ENCODE measurements at regions not wholly inside any gene's neighbourhood (a gene's known extent, or its start where the extent isn't known, plus 50 kb on each side); places are given as distances from the start of the nearest gene placed in this dataset.
A peak's percentile ranks its signal among the peaks of the same experiment; 100 is the strongest.

- TF ChIP-seq, protein P1, sequence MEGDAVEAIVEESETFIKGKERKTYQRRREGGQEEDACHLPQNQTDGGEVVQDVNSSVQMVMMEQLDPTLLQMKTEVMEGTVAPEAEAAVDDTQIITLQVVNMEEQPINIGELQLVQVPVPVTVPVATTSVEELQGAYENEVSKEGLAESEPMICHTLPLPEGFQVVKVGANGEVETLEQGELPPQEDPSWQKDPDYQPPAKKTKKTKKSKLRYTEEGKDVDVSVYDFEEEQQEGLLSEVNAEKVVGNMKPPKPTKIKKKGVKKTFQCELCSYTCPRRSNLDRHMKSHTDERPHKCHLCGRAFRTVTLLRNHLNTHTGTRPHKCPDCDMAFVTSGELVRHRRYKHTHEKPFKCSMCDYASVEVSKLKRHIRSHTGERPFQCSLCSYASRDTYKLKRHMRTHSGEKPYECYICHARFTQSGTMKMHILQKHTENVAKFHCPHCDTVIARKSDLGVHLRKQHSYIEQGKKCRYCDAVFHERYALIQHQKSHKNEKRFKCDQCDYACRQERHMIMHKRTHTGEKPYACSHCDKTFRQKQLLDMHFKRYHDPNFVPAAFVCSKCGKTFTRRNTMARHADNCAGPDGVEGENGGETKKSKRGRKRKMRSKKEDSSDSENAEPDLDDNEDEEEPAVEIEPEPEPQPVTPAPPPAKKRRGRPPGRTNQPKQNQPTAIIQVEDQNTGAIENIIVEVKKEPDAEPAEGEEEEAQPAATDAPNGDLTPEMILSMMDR (IDR thresholded peaks at IDR 0.05; ENCODE audit: extremely low read depth, low read depth, low read length) = no peak
- no peak overlapping the region for H2AFZ ChIP-seq (ENCODE audit: low read length)
- H3K79me2 ChIP-seq (ENCODE audit: insufficient read depth, low read length) = no peaks in the 10 kb centered on the region
- no peak overlapping the region for H3K27ac ChIP-seq (ENCODE audit: low read depth, low read length)
- no peaks in the 10 kb centered on the region for H4K20me1 ChIP-seq (ENCODE audit: insufficient read depth, low read length)
- no peaks in the 10 kb centered on the region for H3K36me3 ChIP-seq (ENCODE audit: insufficient read depth, low read length)
- peaks cover 45% of the 10 kb centered on the region for H3K27me3 ChIP-seq (ENCODE audit: insufficient read depth, low read length)
- no peaks in the 10 kb centered on the region for H3K9me3 ChIP-seq (ENCODE audit: low read depth, low read length)
- H3K4me3 ChIP-seq (ENCODE audit: insufficient read depth, low read length) = no peak overlapping the region
- DNase-seq (ENCODE audit: insufficient read length, low spot score, missing footprints) = no peak
- no peaks in the 10 kb centered on the region for H3K4me1 ChIP-seq (ENCODE audit: insufficient read depth, low read length)
- peak overlapping the region; percentile 23 for H3K4me2 ChIP-seq (ENCODE audit: insufficient read depth, low read length)
These were observed 185.9 kb downstream of the TRIM27 start for GRCh38 chr6:28737750-28738395.

DNA sequence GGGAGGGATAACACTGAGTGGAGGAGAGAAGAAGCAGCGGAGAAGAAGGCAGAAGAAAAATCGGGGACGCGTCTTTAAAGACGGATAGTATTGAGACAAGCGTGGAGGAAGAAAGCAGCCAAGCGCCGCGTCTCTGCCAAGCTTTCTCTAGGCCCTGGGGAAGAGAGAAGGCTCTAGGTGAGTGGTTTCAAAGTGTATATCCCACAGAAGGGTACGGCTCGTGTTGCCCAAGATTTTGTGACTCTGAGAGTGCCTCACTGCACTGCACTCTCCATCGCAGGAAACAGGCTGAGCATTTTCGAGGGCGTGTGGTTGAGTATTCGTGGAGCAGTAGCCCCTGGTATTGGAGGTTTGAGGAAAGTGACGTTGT is 185.4 kb downstream of the TRIM27 start:
- Histone ChIP-seq H3K4me3 (ENCODE audit: insufficient read depth, low read length) (no peak overlapping the region), H2AFZ (ENCODE audit: low read length) (no peak overlapping the region), H3K36me3 (ENCODE audit: insufficient read depth, low read length) (no peaks in the 10 kb centered on the region), H4K20me1 (ENCODE audit: insufficient read depth, low read length) (no peaks in the 10 kb centered on the region), H3K4me2 (ENCODE audit: insufficient read depth, low read length) (peak overlapping the region; percentile 23), H3K9me3 (ENCODE audit: low read depth, low read length) (no peaks in the 10 kb centered on the region), H3K4me1 (ENCODE audit: insufficient read depth, low read length) (no peaks in the 10 kb centered on the region), H3K79me2 (ENCODE audit: insufficient read depth, low read length) (no peaks in the 10 kb centered on the region), H3K27ac (ENCODE audit: low read depth, low read length) (no peak overlapping the region), H3K27me3 (ENCODE audit: insufficient read depth, low read length) (peaks cover 41% of the 10 kb centered on the region)
- DNase-seq (ENCODE audit: insufficient read length, low spot score, missing footprints) = no peak
- TF ChIP-seq, protein P1 (IDR thresholded peaks at IDR 0.05; ENCODE audit: extremely low read depth, low read depth, low read length) = no peak

- no peak overlapping the region for H3K27ac ChIP-seq (ENCODE audit: low read depth, low read length)
- peaks cover 26% of the 10 kb centered on the region for H3K27me3 ChIP-seq (ENCODE audit: insufficient read depth, low read length)
- H3K36me3 ChIP-seq (ENCODE audit: insufficient read depth, low read length) = no peaks in the 10 kb centered on the region
- no peaks in the 10 kb centered on the region for H3K79me2 ChIP-seq (ENCODE audit: insufficient read depth, low read length)
- H3K9me3 ChIP-seq (ENCODE audit: low read depth, low read length) = no peaks in the 10 kb centered on the region
- H3K4me1 ChIP-seq (ENCODE audit: insufficient read depth, low read length) = no peaks in the 10 kb centered on the region
- H3K4me3 ChIP-seq (ENCODE audit: insufficient read depth, low read length) = no peak overlapping the region
- H4K20me1 ChIP-seq (ENCODE audit: insufficient read depth, low read length) = no peaks in the 10 kb centered on the region
- TF ChIP-seq, protein P1 (IDR thresholded peaks at IDR 0.05; ENCODE audit: extremely low read depth, low read depth, low read length) = no peak
- DNase-seq (ENCODE audit: insufficient read length, low spot score, missing footprints) = no peak
- no peak overlapping the region for H2AFZ ChIP-seq (ENCODE audit: low read length)
- no peak overlapping the region for H3K4me2 ChIP-seq (ENCODE audit: insufficient read depth, low read length)
These were observed 182.4 kb downstream of the TRIM27 start for GRCh38 chr6:28741363-28741762.

- no peaks in the 10 kb centered on the region for H3K79me2 ChIP-seq (ENCODE audit: insufficient read depth, low read length)
- H4K20me1 ChIP-seq (ENCODE audit: insufficient read depth, low read length) = no peaks in the 10 kb centered on the region
- peak; percentile 58 for DNase-seq (ENCODE audit: insufficient read length, low spot score, missing footprints)
- peak overlapping the region; percentile 5 for H3K4me3 ChIP-seq (ENCODE audit: insufficient read depth, low read length)
- H3K27ac ChIP-seq (ENCODE audit: low read depth, low read length) = no peak overlapping the region
- no peaks in the 10 kb centered on the region for H3K4me1 ChIP-seq (ENCODE audit: insufficient read depth, low read length)
- H3K36me3 ChIP-seq (ENCODE audit: insufficient read depth, low read length) = no peaks in the 10 kb centered on the region
- peaks cover 13% of the 10 kb centered on the region for H3K27me3 ChIP-seq (ENCODE audit: insufficient read depth, low read length)
- peak overlapping the region; percentile 66 for H3K4me2 ChIP-seq (ENCODE audit: insufficient read depth, low read length)
- H2AFZ ChIP-seq (ENCODE audit: low read length) = no peak overlapping the region
- H3K9me3 ChIP-seq (ENCODE audit: low read depth, low read length) = no peaks in the 10 kb centered on the region
- TF ChIP-seq, protein P1 (IDR thresholded peaks at IDR 0.05; ENCODE audit: extremely low read depth, low read depth, low read length) = no peak
These were observed 181.0 kb downstream of the TRIM27 start for GRCh38 chr6:28742668-28743270.
